ENCODE measurements at regions not wholly inside any gene's neighbourhood (a gene's known extent, or its start where the extent isn't known, plus 50 kb on each side); places are given as distances from the start of the nearest gene placed in this dataset.
A peak's percentile ranks its signal among the peaks of the same experiment; 100 is the strongest.

DNA sequence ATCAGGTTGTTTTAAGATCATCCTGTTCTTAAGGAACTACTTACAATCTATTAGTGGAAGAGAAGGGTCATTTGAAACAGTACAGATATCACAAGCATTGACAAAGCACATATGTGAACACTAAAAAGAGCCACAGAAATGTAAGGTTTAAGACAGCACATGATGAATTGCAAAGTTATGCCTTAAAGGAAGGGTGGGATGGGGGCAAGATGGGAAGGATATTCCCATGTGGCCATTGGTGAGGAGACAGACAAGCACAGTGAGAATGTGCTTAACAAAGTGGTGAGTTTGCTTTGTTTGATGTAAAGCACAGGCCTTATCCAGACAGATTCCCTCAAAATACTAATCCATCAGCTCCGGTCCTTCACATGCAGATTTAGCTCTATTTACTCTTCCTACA lies 151.6 kb upstream of the IVNS1ABP start (continued):
- TF ChIP-seq ATF7-NPFF (CRISPR knock-in tag; IDR thresholded peaks at IDR 0.05; ENCODE audit: low read depth) (no peak), SNRNP70 (IDR thresholded peaks at IDR 0.05; ENCODE audit: low read depth, low read length) (no peak), ZNF282 (IDR thresholded peaks at IDR 0.05; ENCODE audit: partially characterized antibody) (no peak), MEIS2 (CRISPR knock-in tag; IDR thresholded peaks at IDR 0.05) (no peak)

DNA sequence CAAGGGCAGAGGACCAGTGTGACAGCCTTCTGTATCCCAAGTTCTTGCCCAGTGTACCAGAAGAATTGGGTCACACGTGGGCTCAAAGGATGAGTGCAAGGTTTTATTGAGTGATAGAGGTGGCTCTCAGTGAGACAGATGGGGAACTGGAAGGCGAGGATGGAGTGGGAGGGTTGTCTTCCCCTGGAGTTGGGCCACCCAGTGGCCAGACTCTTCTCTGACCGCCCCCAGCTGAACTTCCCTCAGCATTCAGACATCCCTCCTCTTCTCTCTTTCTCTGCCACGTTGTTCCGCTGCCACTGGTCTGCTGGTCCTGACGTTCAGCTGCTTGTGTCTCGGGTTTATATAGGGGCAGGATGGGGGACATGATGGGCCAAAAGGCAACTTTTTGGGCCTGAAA lies 150.1 kb upstream of the IVNS1ABP start:
- intact Hi-C loops (cut with micrococcal nuclease; ENCODE audit: unreplicated experiment) = no loop called here
- Histone ChIP-seq H4K20me1 (ENCODE audit: insufficient read depth, low read length) (no peaks in the 10 kb centered on the region), H3K36me3 (replicated peaks in 1 of 2; ENCODE audit: control insufficient read depth in 1 of 2, insufficient read depth in 2 of 2, low read length in 2 of 2) (no peaks in the 10 kb centered on the region), H3K9me3 (ENCODE audit: low read length) (no peaks in the 10 kb centered on the region), H3K27me3 (ENCODE audit: control insufficient read depth in 1 of 2, insufficient read depth in 2 of 2, low read length in 2 of 2) (peaks cover 0 to 4% of the 10 kb centered on the region in 2 experiments; a peak in 1 of 5 replicates), H3K27ac (ENCODE audit: extremely low read length, insufficient read depth, low read length) (no peak overlapping the region), H2AFZ (ENCODE audit: low read length) (no peak overlapping the region), H3K4me3 (replicated peaks in 1 of 3; ENCODE audit: insufficient read depth in 1 of 3, low read depth in 2 of 3, low read length in 3 of 3) (no peak overlapping the region), H3K4me1 (ENCODE audit: insufficient read depth, low read length) (no peaks in the 10 kb centered on the region), H3K79me2 (ENCODE audit: insufficient read depth, low read length) (no peaks in the 10 kb centered on the region), H3K4me2 (ENCODE audit: low read depth, low read length) (no peak overlapping the region), H3K9ac (ENCODE audit: insufficient read depth, low read depth, low read length) (no peak overlapping the region)
- DNase-seq (ENCODE audit: low spot score) (no peak), FAIRE-seq (no peak), ATAC-seq (peak; percentile 62)
- no TSS peak for BruUV-seq (replicated peaks)
- 20% methylated on average over 7 of the region's 7 CpGs for WGBS (ENCODE audit: low lambda C conversion rate)
- in situ Hi-C loops (cut with HindIII; ENCODE audit: extremely low pct_ligation_motif_present, low pct_unique_long_range_greater_than_20kb) = no loop called here
- ChIA-PET CTCF (ENCODE audit: low intra/inter-chr PET ratio, low total read pairs) (no interaction called here), POLR2A (no interaction called here)
- TF ChIP-seq NFYB (CRISPR knock-in tag; IDR thresholded peaks at IDR 0.05) (no peak), REPIN1 (CRISPR knock-in tag; IDR thresholded peaks at IDR 0.05; ENCODE audit: borderline replicate concordance, low read depth) (no peak), ZNF12 (CRISPR knock-in tag; IDR thresholded peaks at IDR 0.05) (no peak), MED13 (CRISPR knock-in tag; IDR thresholded peaks at IDR 0.05) (no peak), SNAI1 (CRISPR knock-in tag; IDR thresholded peaks at IDR 0.05; ENCODE audit: borderline replicate concordance) (no peak), STAG1 (CRISPR knock-in tag; IDR thresholded peaks at IDR 0.05) (peak; percentile 17; the same call in 1 of the 2 replicates)
- TF ChIP-seq, protein P1, sequence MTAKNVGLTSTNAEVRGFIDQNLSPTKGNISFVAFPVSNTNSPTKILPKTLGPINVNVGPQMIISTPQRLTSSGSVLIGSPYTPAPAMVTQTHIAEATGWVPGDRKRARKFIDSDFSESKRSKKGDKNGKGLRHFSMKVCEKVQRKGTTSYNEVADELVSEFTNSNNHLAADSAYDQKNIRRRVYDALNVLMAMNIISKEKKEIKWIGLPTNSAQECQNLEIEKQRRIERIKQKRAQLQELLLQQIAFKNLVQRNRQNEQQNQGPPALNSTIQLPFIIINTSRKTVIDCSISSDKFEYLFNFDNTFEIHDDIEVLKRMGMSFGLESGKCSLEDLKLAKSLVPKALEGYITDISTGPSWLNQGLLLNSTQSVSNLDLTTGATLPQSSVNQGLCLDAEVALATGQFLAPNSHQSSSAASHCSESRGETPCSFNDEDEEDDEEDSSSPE (CRISPR knock-in tag; IDR thresholded peaks at IDR 0.05) = no peak
- TF ChIP-seq, protein P2, sequence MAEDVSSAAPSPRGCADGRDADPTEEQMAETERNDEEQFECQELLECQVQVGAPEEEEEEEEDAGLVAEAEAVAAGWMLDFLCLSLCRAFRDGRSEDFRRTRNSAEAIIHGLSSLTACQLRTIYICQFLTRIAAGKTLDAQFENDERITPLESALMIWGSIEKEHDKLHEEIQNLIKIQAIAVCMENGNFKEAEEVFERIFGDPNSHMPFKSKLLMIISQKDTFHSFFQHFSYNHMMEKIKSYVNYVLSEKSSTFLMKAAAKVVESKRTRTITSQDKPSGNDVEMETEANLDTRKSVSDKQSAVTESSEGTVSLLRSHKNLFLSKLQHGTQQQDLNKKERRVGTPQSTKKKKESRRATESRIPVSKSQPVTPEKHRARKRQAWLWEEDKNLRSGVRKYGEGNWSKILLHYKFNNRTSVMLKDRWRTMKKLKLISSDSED (CRISPR knock-in tag; IDR thresholded peaks at IDR 0.05) = no peak
